K562 (cell line): ENCODE measurements at regions not wholly inside any gene's neighbourhood (a gene's known extent, or its start where the extent isn't known, plus 50 kb on each side); places are given as distances from the start of the nearest gene placed in this dataset.

Source experiments
- NFXL1 ChIP-seq: fragments of 450-650 bp; formaldehyde crosslinking; IDR thresholded peaks from 2 replicates; pipeline ENCODE4 v1.4.0; 2021; ENCODE audit warnings: mild to moderate bottlenecking
- POLR2H ChIP-seq: IDR thresholded peaks from 2 replicates; pipeline ENCODE4 v1.6.1; 2016; ENCODE audit warnings: missing genetic modification characterization, low read depth, mild to moderate bottlenecking, control low read depth, missing compliant biosample characterization, moderate library complexity
- TAF1 ChIP-seq: IDR thresholded peaks from 2 replicates; pipeline ENCODE4 v1.6.1; 2011; ENCODE audit warnings: mild to moderate bottlenecking, low read length, moderate library complexity; ENCODE audit not compliant: insufficient read depth, control insufficient read depth, severe bottlenecking; ENCODE audit errors: extremely low read depth
- ZNF589 ChIP-seq: fragments of 200-800 bp; sonication (Bioruptor generic); IDR thresholded peaks from 2 replicates; pipeline ENCODE4 v1.6.1; 2016; ENCODE audit warnings: low read depth, missing genetic modification characterization, missing compliant biosample characterization
- ZNF592 ChIP-seq: fragments of 450-650 bp; IDR thresholded peaks from 2 replicates; pipeline ENCODE4 v1.6.1; 2017; ENCODE audit warnings: antibody characterized with exemption, mild to moderate bottlenecking

GRCh38 chr12:112577473-112578329, 159.0 kb downstream of the PTPN11 start (continued):
- no peak for TF ChIP-seq TAF1
- TF ChIP-seq ZNF589, result peak; percentile 85
- TF ChIP-seq ZNF592, result 0 out of 2 replicates have a peak, but pooled peaks have one; percentile 30
- TF ChIP-seq POLR2H (tag), result peak; percentile 57; the same call in 1 of the 2 replicates
- TF ChIP-seq NFXL1 (CRISPR knock-in tag), result 0 out of 2 replicates have a peak, but pooled peaks have one; percentile 70
- TF ChIP-seq, all 486 proteins: peak for 43
